ENCODE measurements at regions not wholly inside any gene's neighbourhood (a gene's known extent, or its start where the extent isn't known, plus 50 kb on each side); places are given as distances from the start of the nearest gene placed in this dataset.

DNA sequence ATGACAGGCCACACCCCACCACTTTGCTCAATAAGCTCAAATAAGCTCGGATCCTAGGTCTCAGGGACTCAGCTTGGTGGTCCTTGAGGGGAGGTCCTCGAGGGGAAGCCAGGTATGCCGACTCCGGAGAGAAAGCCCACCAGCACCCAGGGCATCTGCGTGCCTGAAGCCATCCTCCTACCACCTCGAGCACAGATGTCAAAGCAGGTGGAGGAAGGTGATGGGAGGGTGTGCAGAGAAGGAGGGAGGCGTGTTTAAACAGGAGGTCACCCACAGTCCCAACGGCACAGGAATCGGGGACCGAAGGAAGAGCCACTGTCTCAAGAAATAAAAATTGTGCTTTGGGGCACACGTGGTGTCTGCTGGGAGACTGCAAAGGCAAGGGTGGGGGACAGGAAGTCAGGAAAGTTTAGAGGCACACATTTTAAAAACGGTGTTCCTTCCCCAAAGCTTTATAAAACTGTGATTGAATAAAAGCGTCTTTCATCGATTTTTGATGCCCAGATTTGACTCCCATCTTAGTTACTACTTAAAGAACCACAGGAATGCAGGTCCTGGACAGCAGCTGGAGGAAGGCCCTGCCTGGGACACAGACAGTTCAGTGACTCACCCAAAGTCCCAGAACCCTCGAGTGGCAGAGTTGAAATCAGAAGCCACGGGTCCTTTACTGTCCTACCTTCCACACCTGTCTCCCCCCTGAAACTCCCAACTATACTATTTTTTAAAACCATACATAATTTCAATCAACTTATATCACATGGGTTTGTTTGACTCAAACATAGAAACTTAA is 221.0 kb upstream of the PDE10A start:
- Histone ChIP-seq H3K27ac (ENCODE audit: low read length) (no peak overlapping the region), H3K9me3 (ENCODE audit: insufficient read depth, low read length) (no peaks in the 10 kb centered on the region), H3K9ac (ENCODE audit: low read length) (no peak overlapping the region), H4K20me1 (ENCODE audit: insufficient read depth, low read length) (no peaks in the 10 kb centered on the region), H3K4me2 (ENCODE audit: low read length) (no peak overlapping the region), H3K79me2 (ENCODE audit: low read length) (no peaks in the 10 kb centered on the region), H3K4me3 (ENCODE audit: low read length) (no peak overlapping the region), H3K36me3 (replicated peaks; ENCODE audit: low read depth, low read length) (no peaks in the 10 kb centered on the region), H3K27me3 (ENCODE audit: low read depth, low read length) (no peaks in the 10 kb centered on the region), H2AFZ (ENCODE audit: low read depth, low read length) (no peak overlapping the region), H3K4me1 (ENCODE audit: low read length) (no peaks in the 10 kb centered on the region)
- TF ChIP-seq, protein P1, sequence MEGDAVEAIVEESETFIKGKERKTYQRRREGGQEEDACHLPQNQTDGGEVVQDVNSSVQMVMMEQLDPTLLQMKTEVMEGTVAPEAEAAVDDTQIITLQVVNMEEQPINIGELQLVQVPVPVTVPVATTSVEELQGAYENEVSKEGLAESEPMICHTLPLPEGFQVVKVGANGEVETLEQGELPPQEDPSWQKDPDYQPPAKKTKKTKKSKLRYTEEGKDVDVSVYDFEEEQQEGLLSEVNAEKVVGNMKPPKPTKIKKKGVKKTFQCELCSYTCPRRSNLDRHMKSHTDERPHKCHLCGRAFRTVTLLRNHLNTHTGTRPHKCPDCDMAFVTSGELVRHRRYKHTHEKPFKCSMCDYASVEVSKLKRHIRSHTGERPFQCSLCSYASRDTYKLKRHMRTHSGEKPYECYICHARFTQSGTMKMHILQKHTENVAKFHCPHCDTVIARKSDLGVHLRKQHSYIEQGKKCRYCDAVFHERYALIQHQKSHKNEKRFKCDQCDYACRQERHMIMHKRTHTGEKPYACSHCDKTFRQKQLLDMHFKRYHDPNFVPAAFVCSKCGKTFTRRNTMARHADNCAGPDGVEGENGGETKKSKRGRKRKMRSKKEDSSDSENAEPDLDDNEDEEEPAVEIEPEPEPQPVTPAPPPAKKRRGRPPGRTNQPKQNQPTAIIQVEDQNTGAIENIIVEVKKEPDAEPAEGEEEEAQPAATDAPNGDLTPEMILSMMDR (IDR thresholded peaks at IDR 0.05; ENCODE audit: low read depth, low read length) = no peak
- no peak for TF ChIP-seq EZH2phosphoT487 (IDR thresholded peaks at IDR 0.05; ENCODE audit: low read depth)

DNA sequence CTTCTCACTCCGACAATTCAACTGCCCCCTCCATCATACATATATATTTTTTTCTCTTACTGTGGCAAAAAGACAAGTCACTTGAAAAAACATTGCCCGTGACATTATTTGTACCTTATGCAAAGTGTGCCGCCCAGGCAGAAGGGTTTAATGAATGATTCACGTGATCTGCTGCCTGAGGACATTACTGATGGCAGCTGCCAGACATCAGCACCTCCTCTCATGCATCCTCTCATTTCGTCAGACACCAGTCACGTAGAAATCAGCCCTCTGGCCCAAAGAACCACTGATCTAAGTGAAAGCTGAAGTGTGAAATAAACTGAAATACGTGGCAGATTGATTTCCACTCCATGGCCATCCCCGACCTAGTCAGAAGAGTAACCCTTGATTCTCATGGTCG is 218.8 kb upstream of the PDE10A start:
- no peak for TF ChIP-seq EZH2phosphoT487 (IDR thresholded peaks at IDR 0.05; ENCODE audit: low read depth)
- TF ChIP-seq, protein P1 (IDR thresholded peaks at IDR 0.05; ENCODE audit: low read depth, low read length) = no peak

DNA sequence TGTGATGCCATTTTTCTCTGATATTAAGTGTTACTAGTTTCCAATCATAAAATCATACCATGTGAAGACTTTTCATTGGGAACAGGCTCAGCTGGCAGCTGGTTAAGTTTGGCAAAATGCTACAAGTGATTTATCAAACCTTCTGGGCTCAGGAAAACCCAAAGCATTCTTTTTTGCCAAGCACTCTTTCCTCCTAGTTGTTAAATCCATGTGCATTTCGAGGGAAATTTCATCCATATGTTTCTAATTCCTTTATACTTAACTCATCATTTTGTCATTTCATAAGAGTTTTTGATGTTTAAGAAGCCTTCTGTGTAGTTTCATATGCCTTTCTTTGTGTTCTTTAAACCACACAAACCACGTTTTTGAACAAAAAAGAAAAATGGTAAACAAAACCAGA is 217.6 kb upstream of the PDE10A start:
- Histone ChIP-seq H3K79me2 (ENCODE audit: low read length) (no peaks in the 10 kb centered on the region), H3K9ac (ENCODE audit: low read length) (no peak overlapping the region), H3K4me3 (ENCODE audit: low read length) (no peak overlapping the region), H3K4me2 (ENCODE audit: low read length) (no peak overlapping the region), H3K27me3 (ENCODE audit: low read depth, low read length) (no peaks in the 10 kb centered on the region), H3K36me3 (replicated peaks; ENCODE audit: low read depth, low read length) (no peaks in the 10 kb centered on the region), H3K27ac (ENCODE audit: low read length) (no peak overlapping the region), H2AFZ (ENCODE audit: low read depth, low read length) (no peak overlapping the region), H3K9me3 (ENCODE audit: insufficient read depth, low read length) (no peaks in the 10 kb centered on the region), H3K4me1 (ENCODE audit: low read length) (no peaks in the 10 kb centered on the region), H4K20me1 (ENCODE audit: insufficient read depth, low read length) (no peaks in the 10 kb centered on the region)
- TF ChIP-seq EZH2phosphoT487 (IDR thresholded peaks at IDR 0.05; ENCODE audit: low read depth) = no peak
- TF ChIP-seq, protein P1 (IDR thresholded peaks at IDR 0.05; ENCODE audit: low read depth, low read length) = no peak

More for the DNA sequence above, 218.8 kb upstream of the PDE10A start:
- no peak overlapping the region for H3K4me2 ChIP-seq (ENCODE audit: low read length)
- no peak overlapping the region for H3K4me3 ChIP-seq (ENCODE audit: low read length)
- H2AFZ ChIP-seq (ENCODE audit: low read depth, low read length) = no peak overlapping the region
- H3K9me3 ChIP-seq (ENCODE audit: insufficient read depth, low read length) = no peaks in the 10 kb centered on the region
- no peak overlapping the region for H3K27ac ChIP-seq (ENCODE audit: low read length)
- no peaks in the 10 kb centered on the region for H3K79me2 ChIP-seq (ENCODE audit: low read length)
- H3K9ac ChIP-seq (ENCODE audit: low read length) = no peak overlapping the region
- H4K20me1 ChIP-seq (ENCODE audit: insufficient read depth, low read length) = no peaks in the 10 kb centered on the region
- H3K4me1 ChIP-seq (ENCODE audit: low read length) = no peaks in the 10 kb centered on the region
- H3K36me3 ChIP-seq (replicated peaks; ENCODE audit: low read depth, low read length) = no peaks in the 10 kb centered on the region
- H3K27me3 ChIP-seq (ENCODE audit: low read depth, low read length) = no peaks in the 10 kb centered on the region

DNA sequence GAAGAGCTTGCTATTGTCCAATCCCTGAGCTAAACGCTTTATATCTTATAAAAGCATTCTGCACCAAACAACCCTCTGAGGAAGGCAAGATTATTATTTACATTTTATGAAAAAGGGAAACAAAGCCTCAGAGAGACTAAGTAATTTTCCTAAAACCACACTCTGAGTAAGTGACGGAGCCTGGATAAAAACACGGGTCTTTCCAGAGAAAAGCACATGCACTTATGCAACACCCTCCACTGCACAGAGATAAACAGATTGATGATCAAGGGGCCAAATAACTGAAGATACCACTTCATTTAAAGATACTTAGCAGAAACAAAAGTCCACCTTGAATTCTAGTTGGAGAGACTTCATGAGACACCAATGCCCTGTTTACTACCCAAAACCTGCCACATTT is 214.7 kb upstream of the PDE10A start:
- no peak for TF ChIP-seq EZH2phosphoT487 (IDR thresholded peaks at IDR 0.05; ENCODE audit: low read depth)
- TF ChIP-seq, protein P1 (IDR thresholded peaks at IDR 0.05; ENCODE audit: low read depth, low read length) = no peak
- H3K4me3 ChIP-seq (ENCODE audit: low read length) = no peak overlapping the region
- H3K36me3 ChIP-seq (replicated peaks; ENCODE audit: low read depth, low read length) = no peaks in the 10 kb centered on the region
- H3K4me2 ChIP-seq (ENCODE audit: low read length) = no peak overlapping the region
- H3K9ac ChIP-seq (ENCODE audit: low read length) = no peak overlapping the region
- no peak overlapping the region for H3K27ac ChIP-seq (ENCODE audit: low read length)
- H2AFZ ChIP-seq (ENCODE audit: low read depth, low read length) = no peak overlapping the region
- no peaks in the 10 kb centered on the region for H3K27me3 ChIP-seq (ENCODE audit: low read depth, low read length)
- no peaks in the 10 kb centered on the region for H3K4me1 ChIP-seq (ENCODE audit: low read length)
- H4K20me1 ChIP-seq (ENCODE audit: insufficient read depth, low read length) = no peaks in the 10 kb centered on the region
- no peaks in the 10 kb centered on the region for H3K79me2 ChIP-seq (ENCODE audit: low read length)
- H3K9me3 ChIP-seq (ENCODE audit: insufficient read depth, low read length) = no peaks in the 10 kb centered on the region

Data from OCI-LY3 (cell line).